Bronchial epithelial cell (primary cell): ENCODE measurements at regions not wholly inside any gene's neighbourhood (a gene's known extent, or its start where the extent isn't known, plus 50 kb on each side); places are given as distances from the start of the nearest gene placed in this dataset.

Experiments
- DNase-seq: peaks from one replicate; pipeline ENCODE4 v3.0.0-alpha.2; 2010; ENCODE audit warnings: low read depth
- FAIRE-seq: peaks from 2 replicates; lab custom pipeline; 2011; peaks lifted over from hg19 to GRCh38; lab: Jason Lieb, UNC
- H3K27me3 ChIP-seq: 2 replicates; pipeline ENCODE4 v1.5.1; 2011; ENCODE audit warnings: low read length; ENCODE audit not compliant: control insufficient read depth, insufficient read depth
- H3K36me3 ChIP-seq: 2 replicates; pipeline ENCODE4 v1.5.1; 2011; ENCODE audit warnings: low read length; ENCODE audit not compliant: control insufficient read depth, insufficient read depth
- H3K4me3 ChIP-seq: 2 replicates; pipeline ENCODE4 v1.5.1; 2011; ENCODE audit warnings: mild to moderate bottlenecking, low read depth, low read length, control low read depth
- TF ChIP-seq, protein P1 (sequence below): IDR thresholded peaks from 2 replicates; pipeline ENCODE4 v1.5.1; 2011; ENCODE audit warnings: mild to moderate bottlenecking, moderate library complexity, low read length, control low read depth, inconsistent platforms; ENCODE audit not compliant: insufficient read depth, severe bottlenecking

DNA sequence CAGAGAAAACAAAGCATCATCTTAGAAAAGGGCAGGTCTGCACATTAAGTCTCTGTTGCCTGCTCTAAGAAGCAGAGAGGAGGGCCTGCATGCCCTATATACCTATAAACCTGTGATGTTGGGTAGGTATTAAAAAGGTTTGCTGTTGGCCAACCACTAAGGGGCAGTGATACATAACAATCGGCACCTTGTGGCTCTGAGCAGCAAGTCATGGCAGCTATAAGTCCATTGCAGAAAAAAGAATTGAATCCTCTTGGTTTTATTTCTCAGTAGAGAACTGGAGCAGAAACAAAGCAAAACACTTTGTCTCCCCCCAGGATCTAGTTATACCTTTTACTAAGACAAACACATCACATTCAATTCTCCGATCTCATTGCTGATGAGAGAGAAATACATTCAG lies 1364.4 kb downstream of the STIM2 start:
- H3K4me3 ChIP-seq, result no peak overlapping the region
- TF ChIP-seq, protein P1, sequence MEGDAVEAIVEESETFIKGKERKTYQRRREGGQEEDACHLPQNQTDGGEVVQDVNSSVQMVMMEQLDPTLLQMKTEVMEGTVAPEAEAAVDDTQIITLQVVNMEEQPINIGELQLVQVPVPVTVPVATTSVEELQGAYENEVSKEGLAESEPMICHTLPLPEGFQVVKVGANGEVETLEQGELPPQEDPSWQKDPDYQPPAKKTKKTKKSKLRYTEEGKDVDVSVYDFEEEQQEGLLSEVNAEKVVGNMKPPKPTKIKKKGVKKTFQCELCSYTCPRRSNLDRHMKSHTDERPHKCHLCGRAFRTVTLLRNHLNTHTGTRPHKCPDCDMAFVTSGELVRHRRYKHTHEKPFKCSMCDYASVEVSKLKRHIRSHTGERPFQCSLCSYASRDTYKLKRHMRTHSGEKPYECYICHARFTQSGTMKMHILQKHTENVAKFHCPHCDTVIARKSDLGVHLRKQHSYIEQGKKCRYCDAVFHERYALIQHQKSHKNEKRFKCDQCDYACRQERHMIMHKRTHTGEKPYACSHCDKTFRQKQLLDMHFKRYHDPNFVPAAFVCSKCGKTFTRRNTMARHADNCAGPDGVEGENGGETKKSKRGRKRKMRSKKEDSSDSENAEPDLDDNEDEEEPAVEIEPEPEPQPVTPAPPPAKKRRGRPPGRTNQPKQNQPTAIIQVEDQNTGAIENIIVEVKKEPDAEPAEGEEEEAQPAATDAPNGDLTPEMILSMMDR, result peak; percentile 60
- no peaks in the 10 kb centered on the region for H3K27me3 ChIP-seq
- FAIRE-seq, result no peak
- H3K36me3 ChIP-seq, result no peaks in the 10 kb centered on the region
- peak; percentile 69 for DNase-seq

DNA sequence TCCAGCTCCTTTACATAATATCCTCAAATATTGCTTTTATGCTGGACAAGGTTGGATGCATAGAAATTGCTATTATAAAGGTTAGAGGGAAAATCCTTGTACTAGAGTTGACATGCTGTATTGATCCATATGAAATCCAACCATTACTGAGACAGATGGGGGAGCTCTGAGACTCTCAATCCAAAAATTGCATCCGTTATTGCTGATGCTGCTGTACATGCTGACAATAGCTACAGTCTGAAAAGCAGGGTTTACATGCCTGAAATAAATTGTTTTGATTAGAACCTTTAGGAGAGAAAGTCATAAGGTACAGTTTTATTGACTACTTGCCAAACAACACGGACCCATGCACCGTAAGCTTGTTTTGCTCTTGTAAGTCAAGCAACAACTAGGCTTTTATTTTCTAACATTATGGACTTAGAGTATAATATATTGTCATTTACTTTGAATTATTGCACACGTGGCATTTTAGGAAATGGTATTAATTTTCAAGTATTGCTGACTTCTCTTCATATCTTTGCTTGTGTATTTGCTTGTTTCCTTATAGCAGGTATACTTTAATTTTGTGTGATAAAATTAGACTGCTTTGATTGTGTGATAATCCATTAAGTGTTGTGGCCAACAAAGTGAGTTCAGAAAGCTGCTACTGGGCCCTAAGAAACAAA lies 1365.2 kb downstream of the STIM2 start:
- H3K27me3 ChIP-seq, result no peaks in the 10 kb centered on the region
- no peak for FAIRE-seq
- no peak overlapping the region for H3K4me3 ChIP-seq
- TF ChIP-seq, protein P1, result no peak
- H3K36me3 ChIP-seq, result no peaks in the 10 kb centered on the region
- peak; percentile 15 for DNase-seq

DNA sequence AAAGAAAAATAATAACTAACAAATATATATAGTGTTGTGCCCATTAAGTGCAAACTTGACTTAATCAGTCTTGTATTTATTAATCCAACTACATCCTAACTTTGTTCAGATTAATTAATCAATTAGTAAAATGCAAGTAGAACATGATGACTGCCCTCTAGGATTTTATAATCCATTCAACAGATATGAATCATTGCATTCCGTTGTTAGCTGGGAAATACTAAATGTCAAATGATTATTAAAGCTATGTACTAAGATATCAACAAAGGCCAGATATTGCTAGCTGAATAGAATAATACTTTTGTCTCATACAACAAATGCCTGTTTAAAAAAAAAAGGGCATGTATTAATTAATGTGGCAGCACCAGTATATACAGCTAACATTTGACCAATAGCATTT lies 1366.3 kb downstream of the STIM2 start:
- peak; percentile 52 for DNase-seq
- TF ChIP-seq, protein P1, result no peak
- Histone ChIP-seq H3K4me3 (no peak overlapping the region), H3K36me3 (no peaks in the 10 kb centered on the region), H3K27me3 (no peaks in the 10 kb centered on the region)
- no peak for FAIRE-seq

DNA sequence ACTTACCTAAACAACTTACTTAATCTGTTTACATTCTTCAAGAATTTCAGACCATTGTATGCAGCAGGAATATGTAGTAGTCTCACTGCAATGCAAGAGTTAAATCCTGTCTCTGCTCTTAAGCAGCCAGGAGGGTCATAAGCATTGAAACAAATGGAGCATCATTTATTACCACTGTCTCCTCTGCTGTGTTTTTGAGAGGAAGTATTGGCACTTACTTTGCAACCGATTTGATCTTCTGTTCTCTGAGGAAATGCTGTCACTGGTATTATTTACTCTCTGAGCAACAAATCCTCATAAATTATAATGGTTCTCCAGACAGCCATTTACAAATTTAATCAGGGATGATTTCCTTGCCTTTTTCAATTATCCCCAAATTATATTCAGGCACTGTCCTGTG lies 1367.1 kb downstream of the STIM2 start:
- H3K36me3 ChIP-seq, result no peaks in the 10 kb centered on the region
- TF ChIP-seq, protein P1, result no peak
- DNase-seq (no peak), FAIRE-seq (no peak)
- H3K27me3 ChIP-seq, result no peaks in the 10 kb centered on the region
- H3K4me3 ChIP-seq, result no peak overlapping the region

DNA sequence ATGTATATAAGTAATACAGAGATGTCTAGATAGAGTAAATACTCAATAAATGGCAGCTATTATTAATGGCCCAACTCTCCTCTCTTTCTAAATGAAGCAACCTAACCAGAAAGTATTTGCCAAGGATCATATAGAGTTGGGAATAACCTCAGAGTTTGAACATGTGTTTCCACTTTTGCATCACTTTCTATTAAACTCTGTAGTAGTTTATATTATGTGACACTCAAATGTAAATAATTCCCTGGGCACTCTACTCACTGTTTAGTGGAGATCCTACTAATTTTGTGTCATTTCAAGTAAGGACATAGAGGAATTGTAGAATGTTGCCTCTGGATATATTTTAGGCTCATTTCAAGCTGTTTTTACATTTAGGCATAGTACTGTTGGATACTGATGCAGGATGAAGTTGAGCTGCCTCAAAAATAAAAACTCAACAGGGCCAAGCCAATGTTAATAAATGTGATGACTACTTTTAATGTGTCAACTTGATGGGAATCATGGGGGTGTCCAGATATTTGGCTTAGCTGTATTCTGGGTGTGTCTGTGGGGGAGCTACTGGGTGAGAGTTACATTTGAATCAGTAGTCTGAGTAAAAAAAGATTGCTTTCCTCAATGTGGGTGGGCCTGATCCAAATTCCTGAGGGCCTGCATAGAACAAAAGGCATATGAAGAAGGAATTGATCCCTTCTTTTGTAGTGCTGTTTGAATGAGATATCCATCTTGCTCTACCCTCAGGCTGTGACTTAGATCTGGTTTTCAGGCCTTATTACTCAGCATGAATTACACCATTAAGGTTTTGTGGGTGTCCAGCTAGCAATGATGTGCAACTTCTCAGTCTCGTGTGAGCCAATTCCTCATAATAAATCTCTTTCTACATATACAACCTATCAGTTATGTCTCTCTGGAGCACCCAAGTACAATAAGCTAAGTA lies 1368.2 kb downstream of the STIM2 start:
- no peak overlapping the region for H3K4me3 ChIP-seq
- H3K27me3 ChIP-seq, result no peaks in the 10 kb centered on the region
- TF ChIP-seq, protein P1, result no peak
- peak; percentile 83 for DNase-seq
- no peak for FAIRE-seq
- H3K36me3 ChIP-seq, result no peaks in the 10 kb centered on the region
